ENCODE measurements at regions not wholly inside any gene's neighbourhood (a gene's known extent, or its start where the extent isn't known, plus 50 kb on each side); places are given as distances from the start of the nearest gene placed in this dataset.

DNA sequence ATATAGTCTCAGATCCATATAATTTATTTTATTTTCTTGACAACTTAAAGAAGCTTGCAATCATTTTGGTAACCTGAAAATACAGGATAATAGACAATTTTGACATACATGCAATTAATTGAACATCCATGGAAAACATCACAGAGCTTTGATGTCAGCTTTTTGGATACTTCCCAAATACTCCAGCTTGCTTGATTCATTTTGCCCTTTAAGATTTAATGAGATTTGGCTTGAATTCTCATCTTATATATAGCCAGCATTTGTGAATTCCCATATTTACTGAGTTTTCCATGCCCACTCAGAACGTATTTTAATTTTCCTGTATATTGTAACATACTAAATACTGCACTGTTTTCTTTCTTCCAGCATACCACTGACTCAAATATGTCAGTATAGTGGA, 803.0 kb upstream of the MGAT4C start:
- TF ChIP-seq POLR2A (IDR thresholded peaks at IDR 0.05; ENCODE audit: low read depth, low read length) (no peak), POLR2AphosphoS5 (IDR thresholded peaks at IDR 0.05; ENCODE audit: low read depth, low read length) (no peak), TAF1 (IDR thresholded peaks at IDR 0.05; ENCODE audit: low read depth, low read length) (no peak), SPI1 (IDR thresholded peaks at IDR 0.05; ENCODE audit: low read depth, low read length) (no peak)

All from GM12891 (cell line).